GM06990 (cell line): ENCODE measurements at regions not wholly inside any gene's neighbourhood (a gene's known extent, or its start where the extent isn't known, plus 50 kb on each side); places are given as distances from the start of the nearest gene placed in this dataset.

Experiments
- DNase-seq: peaks from one replicate; pipeline ENCODE4 v3.0.0-alpha.2; 2011; ENCODE audit not compliant: insufficient read length; ENCODE audit errors: extremely low read depth
- H3K27me3 ChIP-seq: replicated peaks from 2 replicates; pipeline ENCODE4 v1.6.0; 2011; ENCODE audit warnings: low read length; ENCODE audit not compliant: control insufficient read depth, insufficient read depth
- H3K36me3 ChIP-seq: 2 replicates; pipeline ENCODE4 v1.5.1; 2011; ENCODE audit warnings: low read length; ENCODE audit not compliant: control insufficient read depth, insufficient read depth
- H3K4me3 ChIP-seq: replicated peaks from 2 replicates; pipeline ENCODE4 v1.5.1; 2011; ENCODE audit warnings: low read depth, mild to moderate bottlenecking, control low read depth, low read length
- TF ChIP-seq, protein P1 (sequence below): IDR thresholded peaks from 2 replicates; pipeline ENCODE4 v1.5.1; 2011; ENCODE audit warnings: low read length, control low read depth, mild to moderate bottlenecking, inconsistent platforms; ENCODE audit not compliant: insufficient read depth, poor library complexity, severe bottlenecking

DNA sequence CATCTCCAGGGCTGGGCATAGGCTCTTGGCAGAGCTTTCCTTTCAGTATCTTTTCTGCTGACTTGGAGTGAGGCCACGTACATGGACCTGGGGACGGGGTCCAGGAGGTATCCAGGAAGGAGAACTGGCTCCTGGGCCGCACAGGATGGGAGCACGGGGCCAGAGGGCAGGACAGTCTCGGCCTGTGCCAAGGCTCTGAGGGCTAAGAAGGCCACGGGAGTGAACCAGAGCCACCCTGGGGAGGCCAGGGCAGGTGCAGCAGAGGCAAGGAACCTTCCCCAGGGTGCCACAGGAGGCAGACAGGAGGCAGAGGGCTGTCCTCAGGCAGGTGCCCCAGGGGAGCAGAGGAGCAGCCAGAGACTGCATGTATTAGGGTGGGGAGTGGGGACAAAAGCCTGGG, 50.3 kb downstream of the PLXNA1 start:
- TF ChIP-seq, protein P1, sequence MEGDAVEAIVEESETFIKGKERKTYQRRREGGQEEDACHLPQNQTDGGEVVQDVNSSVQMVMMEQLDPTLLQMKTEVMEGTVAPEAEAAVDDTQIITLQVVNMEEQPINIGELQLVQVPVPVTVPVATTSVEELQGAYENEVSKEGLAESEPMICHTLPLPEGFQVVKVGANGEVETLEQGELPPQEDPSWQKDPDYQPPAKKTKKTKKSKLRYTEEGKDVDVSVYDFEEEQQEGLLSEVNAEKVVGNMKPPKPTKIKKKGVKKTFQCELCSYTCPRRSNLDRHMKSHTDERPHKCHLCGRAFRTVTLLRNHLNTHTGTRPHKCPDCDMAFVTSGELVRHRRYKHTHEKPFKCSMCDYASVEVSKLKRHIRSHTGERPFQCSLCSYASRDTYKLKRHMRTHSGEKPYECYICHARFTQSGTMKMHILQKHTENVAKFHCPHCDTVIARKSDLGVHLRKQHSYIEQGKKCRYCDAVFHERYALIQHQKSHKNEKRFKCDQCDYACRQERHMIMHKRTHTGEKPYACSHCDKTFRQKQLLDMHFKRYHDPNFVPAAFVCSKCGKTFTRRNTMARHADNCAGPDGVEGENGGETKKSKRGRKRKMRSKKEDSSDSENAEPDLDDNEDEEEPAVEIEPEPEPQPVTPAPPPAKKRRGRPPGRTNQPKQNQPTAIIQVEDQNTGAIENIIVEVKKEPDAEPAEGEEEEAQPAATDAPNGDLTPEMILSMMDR, result no peak
- DNase-seq, result no peak
- peaks cover 4% of the 10 kb centered on the region for H3K36me3 ChIP-seq
- H3K27me3 ChIP-seq, result no peaks in the 10 kb centered on the region
- no peak overlapping the region for H3K4me3 ChIP-seq

DNA sequence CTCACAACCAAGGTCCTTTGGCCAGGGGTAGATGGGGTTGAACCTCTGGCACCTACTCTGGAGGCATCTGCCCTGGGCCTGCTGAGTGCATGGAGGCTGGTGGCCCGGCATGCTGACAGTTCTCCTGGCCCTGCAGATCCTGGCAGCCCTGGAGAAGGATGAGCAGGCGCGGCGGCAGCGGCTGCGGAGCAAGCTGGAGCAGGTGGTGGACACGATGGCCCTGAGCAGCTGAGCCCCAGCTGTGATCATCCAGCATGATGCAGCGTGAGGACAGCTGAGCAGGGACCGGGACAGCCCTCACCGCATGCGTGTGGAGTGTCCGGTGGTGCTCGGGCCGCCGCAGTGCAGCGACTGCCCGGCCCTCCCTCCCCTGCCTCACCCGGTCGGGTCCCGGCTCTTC, 50.9 kb downstream of the PLXNA1 start:
- DNase-seq, result no peak
- Histone ChIP-seq H3K27me3 (no peaks in the 10 kb centered on the region), H3K4me3 (no peak overlapping the region), H3K36me3 (peaks cover 4% of the 10 kb centered on the region)
- TF ChIP-seq, protein P1, result no peak

GRCh38 chr3:127034195-127034989, 51.5 kb downstream of the PLXNA1 start:
- Histone ChIP-seq H3K27me3 (no peaks in the 10 kb centered on the region), H3K36me3 (peaks cover 4% of the 10 kb centered on the region), H3K4me3 (no peak overlapping the region)
- TF ChIP-seq, protein P1, result no peak
- DNase-seq, result no peak

- Histone ChIP-seq H3K36me3 (peaks cover 4% of the 10 kb centered on the region), H3K27me3 (no peaks in the 10 kb centered on the region; the same call in 1 of the 2 replicates), H3K4me3 (no peak overlapping the region)
- TF ChIP-seq, protein P1, result no peak
- no peak for DNase-seq
Measured at GRCh38 chr3:127034990-127035652, 52.2 kb downstream of the PLXNA1 start.

GRCh38 chr3:127035677-127036076, 52.8 kb downstream of the PLXNA1 start:
- no peak for DNase-seq
- H3K36me3 ChIP-seq, result peaks cover 3% of the 10 kb centered on the region
- TF ChIP-seq, protein P1, result no peak
- H3K4me3 ChIP-seq, result no peak overlapping the region
- no peaks in the 10 kb centered on the region; the same call in 1 of the 2 replicates for H3K27me3 ChIP-seq
